GM19467 (cell line): ENCODE measurements at regions not wholly inside any gene's neighbourhood (a gene's known extent, or its start where the extent isn't known, plus 50 kb on each side); places are given as distances from the start of the nearest gene placed in this dataset.

Experiments used
- ATAC-seq: cut with Tn5 transposase; IDR thresholded peaks from one replicate; pipeline ENCODE4 v1.9.1; 2021; ENCODE audit warnings: mild to moderate bottlenecking, moderate library complexity; ENCODE audit not compliant: unreplicated experiment

GRCh38 chr11:37560346-37560745 is 962.3 kb upstream of the RAG2 start:
- no peak for ATAC-seq

GRCh38 chr11:37558619-37559210 is 960.7 kb upstream of the RAG2 start:
- ATAC-seq, result no peak

GRCh38 chr11:37557990-37558389 is 960.0 kb upstream of the RAG2 start:
- ATAC-seq, result no peak

- no peak for ATAC-seq
Measured at GRCh38 chr11:37552284-37552683, 954.2 kb upstream of the RAG2 start.

- no peak for ATAC-seq
Measured at GRCh38 chr11:37544491-37544890, 946.5 kb upstream of the RAG2 start.

- ATAC-seq, result no peak
Measured at GRCh38 chr11:37533830-37534229, 935.8 kb upstream of the RAG2 start.

GRCh38 chr11:37533087-37533486 is 935.1 kb upstream of the RAG2 start:
- ATAC-seq, result no peak

- no peak for ATAC-seq
Measured at GRCh38 chr11:37532271-37532670, 934.2 kb upstream of the RAG2 start.

GRCh38 chr11:37527545-37527944 is 929.5 kb upstream of the RAG2 start:
- ATAC-seq, result no peak

GRCh38 chr11:37525336-37525735 is 927.3 kb upstream of the RAG2 start:
- ATAC-seq, result no peak

- no peak for ATAC-seq
Measured at GRCh38 chr11:37519781-37520180, 921.7 kb upstream of the RAG2 start.

- ATAC-seq, result no peak
Measured at GRCh38 chr11:37512156-37512780, 914.2 kb upstream of the RAG2 start.

GRCh38 chr11:37511425-37511933 is 913.4 kb upstream of the RAG2 start:
- no peak for ATAC-seq

- ATAC-seq, result no peak
Measured at GRCh38 chr11:37509506-37509905, 911.5 kb upstream of the RAG2 start.

GRCh38 chr11:37506531-37506930 is 908.5 kb upstream of the RAG2 start:
- no peak for ATAC-seq

- ATAC-seq, result no peak
Measured at GRCh38 chr11:37505406-37505805, 907.4 kb upstream of the RAG2 start.

- no peak for ATAC-seq
Measured at GRCh38 chr11:37504921-37505320, 906.9 kb upstream of the RAG2 start.

- ATAC-seq, result peak; percentile 88
Measured at GRCh38 chr11:37504060-37504611, 906.1 kb upstream of the RAG2 start.

- ATAC-seq, result peak; percentile 44
Measured at GRCh38 chr11:37503411-37504059, 905.5 kb upstream of the RAG2 start.

GRCh38 chr11:37502202-37502601 is 904.2 kb upstream of the RAG2 start:
- ATAC-seq, result no peak

GRCh38 chr11:37500425-37500824 is 902.4 kb upstream of the RAG2 start:
- no peak for ATAC-seq

- no peak for ATAC-seq
Measured at GRCh38 chr11:37497326-37497725, 899.3 kb upstream of the RAG2 start.
